ENCODE measurements at regions not wholly inside any gene's neighbourhood (a gene's known extent, or its start where the extent isn't known, plus 50 kb on each side); places are given as distances from the start of the nearest gene placed in this dataset.

DNA sequence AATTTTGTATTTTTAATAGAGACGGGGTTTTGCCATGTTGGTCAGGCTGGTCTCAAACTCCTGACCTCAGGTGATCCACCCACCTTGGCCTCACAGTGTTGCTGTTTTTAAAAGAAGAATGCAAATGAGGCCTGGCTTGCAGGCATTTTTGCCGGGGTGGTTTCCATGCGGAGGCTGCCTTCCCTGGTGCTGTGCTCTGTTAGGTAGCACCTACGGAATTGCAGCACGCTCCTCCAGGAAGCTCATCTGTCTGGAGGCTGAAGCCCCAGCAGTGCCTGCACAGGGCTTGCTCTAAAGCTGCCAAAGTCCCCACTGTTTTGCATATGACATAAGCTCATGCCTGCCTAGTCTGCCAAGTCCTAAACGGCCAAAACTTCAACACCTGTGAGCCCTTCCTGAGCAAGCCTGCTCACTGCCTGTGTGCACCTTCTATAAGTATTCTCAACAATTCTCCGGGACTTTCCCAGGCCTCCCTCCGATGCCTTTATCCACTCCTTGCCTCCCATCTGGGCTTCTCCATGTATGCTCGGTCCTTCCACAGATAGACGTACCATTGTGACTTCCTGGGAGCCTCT lies 551.3 kb upstream of the RAB6C start:
- Histone ChIP-seq H3K36me3 (ENCODE audit: control insufficient read depth in 2 of 2, extremely low read depth in 1 of 2, insufficient read depth in 2 of 2, low read length in 2 of 2) (no peaks in the 10 kb centered on the region), H3K27me3 (ENCODE audit: control insufficient read depth, extremely low read depth, insufficient read depth, low read length) (peaks cover 5% of the 10 kb centered on the region), H3K9me3 (ENCODE audit: control insufficient read depth, low read depth, low read length) (no peaks in the 10 kb centered on the region), H3K9ac (ENCODE audit: control insufficient read depth, extremely low read depth, insufficient read depth, low read length) (no peak overlapping the region), H4K20me1 (ENCODE audit: control insufficient read depth, extremely low read depth, insufficient read depth, low read length) (no peaks in the 10 kb centered on the region), H3K79me2 (ENCODE audit: control insufficient read depth, insufficient read depth, low read length) (no peaks in the 10 kb centered on the region), H3K4me1 (ENCODE audit: control insufficient read depth, extremely low read depth, insufficient read depth, low read length) (no peaks in the 10 kb centered on the region), H2AFZ (ENCODE audit: control insufficient read depth, low read length) (no peak overlapping the region), H3K27ac (ENCODE audit: control insufficient read depth, insufficient read depth, low read length) (no peak overlapping the region), H3K4me3 (ENCODE audit: control insufficient read depth in 2 of 3, extremely low read depth in 1 of 3, insufficient read depth in 2 of 3, low read depth in 1 of 3, low read length in 3 of 3) (no peak overlapping the region), H3K9me1 (ENCODE audit: control insufficient read depth, extremely low read depth, insufficient read depth, low read length) (no peaks in the 10 kb centered on the region), H3K4me2 (ENCODE audit: control insufficient read depth, extremely low read depth, insufficient read depth, low read depth, low read length) (no peak overlapping the region)
- TF ChIP-seq, protein P1, sequence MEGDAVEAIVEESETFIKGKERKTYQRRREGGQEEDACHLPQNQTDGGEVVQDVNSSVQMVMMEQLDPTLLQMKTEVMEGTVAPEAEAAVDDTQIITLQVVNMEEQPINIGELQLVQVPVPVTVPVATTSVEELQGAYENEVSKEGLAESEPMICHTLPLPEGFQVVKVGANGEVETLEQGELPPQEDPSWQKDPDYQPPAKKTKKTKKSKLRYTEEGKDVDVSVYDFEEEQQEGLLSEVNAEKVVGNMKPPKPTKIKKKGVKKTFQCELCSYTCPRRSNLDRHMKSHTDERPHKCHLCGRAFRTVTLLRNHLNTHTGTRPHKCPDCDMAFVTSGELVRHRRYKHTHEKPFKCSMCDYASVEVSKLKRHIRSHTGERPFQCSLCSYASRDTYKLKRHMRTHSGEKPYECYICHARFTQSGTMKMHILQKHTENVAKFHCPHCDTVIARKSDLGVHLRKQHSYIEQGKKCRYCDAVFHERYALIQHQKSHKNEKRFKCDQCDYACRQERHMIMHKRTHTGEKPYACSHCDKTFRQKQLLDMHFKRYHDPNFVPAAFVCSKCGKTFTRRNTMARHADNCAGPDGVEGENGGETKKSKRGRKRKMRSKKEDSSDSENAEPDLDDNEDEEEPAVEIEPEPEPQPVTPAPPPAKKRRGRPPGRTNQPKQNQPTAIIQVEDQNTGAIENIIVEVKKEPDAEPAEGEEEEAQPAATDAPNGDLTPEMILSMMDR (optimal IDR thresholded peaks at IDR 0.05 in 1 of 3, IDR thresholded peaks at IDR 0.05 in 1 of 3, conservative IDR thresholded peaks at IDR 0.05 in 1 of 3; ENCODE audit: extremely low read depth in 1 of 3, insufficient read depth in 2 of 3, low read length in 3 of 3): no peak
- TF ChIP-seq EZH2 (IDR thresholded peaks at IDR 0.05; ENCODE audit: low read length): no peak
- FAIRE-seq: no peak
- dilution Hi-C loops (cut with MboI; ENCODE audit: extremely low pct_ligation_motif_present, low sequenced_read_pairs): no loop called here
- DNase-seq (ENCODE audit: low read depth, low spot score): no peak

DNA sequence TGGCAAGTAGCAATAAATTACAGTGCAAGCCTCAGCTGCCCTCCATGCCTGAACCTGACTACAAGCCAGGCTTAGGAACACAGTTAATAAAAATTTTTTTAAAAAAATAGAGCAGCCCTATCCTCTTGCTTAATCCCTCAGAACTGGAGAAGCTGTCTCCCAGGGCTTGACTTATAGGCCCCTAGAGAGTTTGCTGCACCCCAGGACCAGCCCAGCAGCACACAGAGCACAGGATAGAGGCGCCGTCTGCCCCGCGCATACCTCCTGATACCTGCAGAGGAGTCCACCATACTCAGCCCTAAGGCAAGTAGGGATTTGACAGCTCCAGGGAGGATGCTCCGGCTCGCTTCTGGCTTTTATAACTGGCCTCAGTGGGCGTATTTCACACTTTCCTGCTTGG lies 548.6 kb upstream of the RAB6C start:
- dilution Hi-C loops (cut with MboI; ENCODE audit: extremely low pct_ligation_motif_present, low sequenced_read_pairs): no loop called here
- FAIRE-seq: no peak
- TF ChIP-seq, protein P1 (optimal IDR thresholded peaks at IDR 0.05 in 1 of 3, IDR thresholded peaks at IDR 0.05 in 1 of 3, conservative IDR thresholded peaks at IDR 0.05 in 1 of 3; ENCODE audit: extremely low read depth in 1 of 3, insufficient read depth in 2 of 3, low read length in 3 of 3): no peak
- no peak for TF ChIP-seq EZH2 (IDR thresholded peaks at IDR 0.05; ENCODE audit: low read length)

More for the DNA sequence above, 548.6 kb upstream of the RAB6C start:
- Histone ChIP-seq H2AFZ (ENCODE audit: control insufficient read depth, low read length) (no peak overlapping the region), H3K4me1 (ENCODE audit: control insufficient read depth, extremely low read depth, insufficient read depth, low read length) (no peaks in the 10 kb centered on the region), H3K9ac (ENCODE audit: control insufficient read depth, extremely low read depth, insufficient read depth, low read length) (no peak overlapping the region), H3K4me3 (ENCODE audit: control insufficient read depth in 2 of 3, extremely low read depth in 1 of 3, insufficient read depth in 2 of 3, low read depth in 1 of 3, low read length in 3 of 3) (no peak overlapping the region), H4K20me1 (ENCODE audit: control insufficient read depth, extremely low read depth, insufficient read depth, low read length) (no peaks in the 10 kb centered on the region), H3K4me2 (ENCODE audit: control insufficient read depth, extremely low read depth, insufficient read depth, low read depth, low read length) (no peak overlapping the region), H3K9me3 (ENCODE audit: control insufficient read depth, low read depth, low read length) (no peaks in the 10 kb centered on the region), H3K27me3 (ENCODE audit: control insufficient read depth, extremely low read depth, insufficient read depth, low read length) (peaks cover 5% of the 10 kb centered on the region), H3K36me3 (ENCODE audit: control insufficient read depth in 2 of 2, extremely low read depth in 1 of 2, insufficient read depth in 2 of 2, low read length in 2 of 2) (no peaks in the 10 kb centered on the region), H3K27ac (ENCODE audit: control insufficient read depth, insufficient read depth, low read length) (no peak overlapping the region), H3K79me2 (ENCODE audit: control insufficient read depth, insufficient read depth, low read length) (no peaks in the 10 kb centered on the region), H3K9me1 (ENCODE audit: control insufficient read depth, extremely low read depth, insufficient read depth, low read length) (no peaks in the 10 kb centered on the region)
- no peak for DNase-seq (ENCODE audit: low read depth, low spot score)
